Ascending aorta (tissue), 2 donors: ENCODE measurements at regions not wholly inside any gene's neighbourhood (a gene's known extent, or its start where the extent isn't known, plus 50 kb on each side); places are given as distances from the start of the nearest gene placed in this dataset.
A peak's percentile ranks its signal among the peaks of the same experiment; 100 is the strongest.

Experiments used
- DNase-seq, 2 donors: peaks; one replicate each; pipeline ENCODE4 v3.0.0-alpha.2; 2019; ENCODE audit warnings: low spot score in 2 of 2
- H3K27ac ChIP-seq, 2 donors: fragments of 200-600 bp; sonication (generic); one replicate each; pipeline ENCODE4 v1.5.1; 2016 to 2017; ENCODE audit warnings: mild to moderate bottlenecking in 1 of 2
- H3K27me3 ChIP-seq: fragments of 200-600 bp; sonication (generic); one replicate; pipeline ENCODE4 v1.5.1; 2017
- H3K36me3 ChIP-seq, 2 donors: fragments of 200-600 bp; sonication (generic); one replicate each; pipeline ENCODE4 v1.5.1; 2016
- H3K4me1 ChIP-seq, 2 donors: fragments of 200-600 bp; sonication (generic); one replicate each; pipeline ENCODE4 v1.5.1; 2016 to 2017; ENCODE audit warnings: mild to moderate bottlenecking in 1 of 2
- H3K4me3 ChIP-seq, 2 donors: fragments of 200-600 bp; sonication (generic); one replicate each; pipeline ENCODE4 v1.5.1; 2016 to 2017; ENCODE audit warnings: mild to moderate bottlenecking in 1 of 2
- H3K9me3 ChIP-seq, 2 donors: fragments of 200-600 bp; sonication (generic); one replicate each; pipeline ENCODE4 v1.5.1; 2016
- intact Hi-C: fragments of 100-400 bp; cut with DNase I; formaldehyde crosslinking; loops from one replicate; pipeline ENCODE4 v1.15.1; 2023
- TF ChIP-seq, protein P1 (sequence below), 3 experiments: fragments of 200-600 bp in 2 of 3; fragments of 450-650 bp in 1 of 3; sonication (generic) in 2 of 3; IDR thresholded peaks; one replicate each; pipeline ENCODE4 v1.5.1; 2016 to 2019; ENCODE audit warnings: antibody characterized with exemption in 3 of 3, mild to moderate bottlenecking in 1 of 3, moderate library complexity in 1 of 3

GRCh38 chr1:55708781-55709180 lies 493.6 kb upstream of the USP24 start:
- DNase-seq, result no peak
- TF ChIP-seq, protein P1, sequence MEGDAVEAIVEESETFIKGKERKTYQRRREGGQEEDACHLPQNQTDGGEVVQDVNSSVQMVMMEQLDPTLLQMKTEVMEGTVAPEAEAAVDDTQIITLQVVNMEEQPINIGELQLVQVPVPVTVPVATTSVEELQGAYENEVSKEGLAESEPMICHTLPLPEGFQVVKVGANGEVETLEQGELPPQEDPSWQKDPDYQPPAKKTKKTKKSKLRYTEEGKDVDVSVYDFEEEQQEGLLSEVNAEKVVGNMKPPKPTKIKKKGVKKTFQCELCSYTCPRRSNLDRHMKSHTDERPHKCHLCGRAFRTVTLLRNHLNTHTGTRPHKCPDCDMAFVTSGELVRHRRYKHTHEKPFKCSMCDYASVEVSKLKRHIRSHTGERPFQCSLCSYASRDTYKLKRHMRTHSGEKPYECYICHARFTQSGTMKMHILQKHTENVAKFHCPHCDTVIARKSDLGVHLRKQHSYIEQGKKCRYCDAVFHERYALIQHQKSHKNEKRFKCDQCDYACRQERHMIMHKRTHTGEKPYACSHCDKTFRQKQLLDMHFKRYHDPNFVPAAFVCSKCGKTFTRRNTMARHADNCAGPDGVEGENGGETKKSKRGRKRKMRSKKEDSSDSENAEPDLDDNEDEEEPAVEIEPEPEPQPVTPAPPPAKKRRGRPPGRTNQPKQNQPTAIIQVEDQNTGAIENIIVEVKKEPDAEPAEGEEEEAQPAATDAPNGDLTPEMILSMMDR (IDR thresholded peaks at IDR 0.05), result no peak
- no peak overlapping the region for H3K27ac ChIP-seq
- H3K36me3 ChIP-seq, result no peaks in the 10 kb centered on the region
- intact Hi-C loops, result no loop called here
- H3K27me3 ChIP-seq, result no peaks in the 10 kb centered on the region
- no peaks in the 10 kb centered on the region for H3K9me3 ChIP-seq
- H3K4me1 ChIP-seq, result no peaks in the 10 kb centered on the region
- H3K4me3 ChIP-seq, result no peak overlapping the region

DNA sequence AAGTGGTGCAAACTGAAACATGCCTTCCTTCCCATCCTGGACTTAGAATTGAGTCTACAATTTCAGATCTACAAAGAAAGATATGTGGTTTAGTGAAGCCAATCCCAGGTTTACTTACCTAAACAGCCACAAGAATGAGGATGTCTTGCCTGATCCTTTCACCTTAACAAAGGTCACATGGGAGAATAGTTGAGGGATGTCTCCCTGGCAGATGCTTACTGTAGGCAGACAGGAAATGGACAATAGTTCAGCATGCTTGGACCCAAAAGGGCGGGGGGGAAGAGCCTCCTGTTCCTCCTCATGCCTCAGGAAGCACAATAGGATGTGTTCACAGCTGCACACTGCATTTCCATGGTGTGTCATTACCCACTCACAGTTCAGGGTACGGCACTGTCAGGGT lies 492.7 kb upstream of the USP24 start:
- intact Hi-C loops, result no loop called here

GRCh38 chr1:55707196-55707595 lies 492.0 kb upstream of the USP24 start:
- Histone ChIP-seq H3K9me3 (no peaks in the 10 kb centered on the region), H3K27me3 (no peaks in the 10 kb centered on the region), H3K36me3 (no peaks in the 10 kb centered on the region), H3K4me3 (no peak overlapping the region), H3K27ac (no peak overlapping the region), H3K4me1 (no peaks in the 10 kb centered on the region)
- intact Hi-C loops, result no loop called here
- DNase-seq, result no peak
- TF ChIP-seq, protein P1 (IDR thresholded peaks at IDR 0.05), result no peak

More for the DNA sequence above, 492.7 kb upstream of the USP24 start:
- H3K27ac ChIP-seq, result no peak overlapping the region
- H3K4me1 ChIP-seq, result no peaks in the 10 kb centered on the region
- no peaks in the 10 kb centered on the region for H3K36me3 ChIP-seq
- TF ChIP-seq, protein P1 (IDR thresholded peaks at IDR 0.05), result no peak
- H3K9me3 ChIP-seq, result no peaks in the 10 kb centered on the region
- H3K4me3 ChIP-seq, result no peak overlapping the region
- no peaks in the 10 kb centered on the region for H3K27me3 ChIP-seq
- DNase-seq, result no peak

DNA sequence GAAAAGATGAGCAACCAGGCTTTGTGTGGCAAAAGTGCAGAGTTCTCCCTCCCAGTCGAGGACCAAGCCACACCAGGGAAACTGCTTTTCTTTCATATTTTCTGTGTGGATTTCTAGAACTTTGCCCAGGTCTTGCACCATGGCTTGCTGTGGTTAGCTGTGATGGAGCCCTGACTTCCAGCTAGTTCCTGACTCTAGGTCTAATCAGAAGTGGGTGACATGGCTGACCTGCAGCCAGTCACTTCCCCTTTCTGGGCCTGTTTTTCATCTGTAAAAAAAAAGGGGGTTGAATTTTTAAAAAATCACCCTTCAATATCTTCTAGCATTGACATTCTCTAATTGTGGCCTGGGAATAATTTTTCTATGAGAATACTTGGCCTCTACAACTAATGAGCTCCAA lies 491.2 kb upstream of the USP24 start:
- no peaks in the 10 kb centered on the region for H3K9me3 ChIP-seq
- H3K27ac ChIP-seq, result no peak overlapping the region
- intact Hi-C loops, result no loop called here
- H3K4me1 ChIP-seq, result no peaks in the 10 kb centered on the region
- H3K27me3 ChIP-seq, result no peaks in the 10 kb centered on the region
- H3K4me3 ChIP-seq, result no peak overlapping the region
- DNase-seq, result no peak
- TF ChIP-seq, protein P1 (IDR thresholded peaks at IDR 0.05), result no peak
- no peaks in the 10 kb centered on the region for H3K36me3 ChIP-seq

DNA sequence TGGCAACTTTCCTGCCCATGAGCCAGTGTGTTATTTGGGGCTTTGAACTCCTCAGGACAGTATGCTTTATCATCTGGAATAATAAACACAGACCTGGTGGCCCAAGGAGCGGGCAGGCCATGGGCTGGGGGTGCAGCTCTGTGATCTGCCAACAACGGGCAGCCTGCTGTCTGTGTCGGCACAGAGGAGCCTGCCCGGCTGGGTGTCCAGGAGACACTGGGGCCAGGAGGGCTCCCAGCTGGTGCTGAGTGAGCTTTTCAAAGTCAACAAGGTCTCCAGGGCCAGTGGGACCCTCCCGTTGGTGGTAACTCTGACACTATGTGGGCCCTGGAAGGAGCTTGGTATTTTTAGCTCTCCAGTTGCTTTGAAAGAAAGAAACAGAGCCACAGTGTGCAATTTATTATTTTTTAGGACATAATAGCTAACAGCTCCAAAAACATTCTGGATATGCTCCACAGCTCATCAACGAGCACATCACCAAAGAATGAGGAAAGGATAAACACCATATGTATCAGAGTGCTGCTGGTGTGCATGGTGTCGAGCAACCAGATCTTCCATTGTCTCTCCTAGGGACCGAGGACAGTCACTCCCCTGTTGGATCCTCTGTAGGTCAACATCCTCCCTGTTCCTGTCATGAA lies 488.7 kb upstream of the USP24 start:
- Histone ChIP-seq H3K9me3 (no peaks in the 10 kb centered on the region), H3K27me3 (no peaks in the 10 kb centered on the region), H3K4me3 (no peak overlapping the region), H3K27ac (no peak overlapping the region), H3K4me1 (no peaks in the 10 kb centered on the region), H3K36me3 (no peaks in the 10 kb centered on the region)
- TF ChIP-seq, protein P1 (IDR thresholded peaks at IDR 0.05), result no peak
- intact Hi-C loops, result no loop called here
- DNase-seq, result no peak

DNA sequence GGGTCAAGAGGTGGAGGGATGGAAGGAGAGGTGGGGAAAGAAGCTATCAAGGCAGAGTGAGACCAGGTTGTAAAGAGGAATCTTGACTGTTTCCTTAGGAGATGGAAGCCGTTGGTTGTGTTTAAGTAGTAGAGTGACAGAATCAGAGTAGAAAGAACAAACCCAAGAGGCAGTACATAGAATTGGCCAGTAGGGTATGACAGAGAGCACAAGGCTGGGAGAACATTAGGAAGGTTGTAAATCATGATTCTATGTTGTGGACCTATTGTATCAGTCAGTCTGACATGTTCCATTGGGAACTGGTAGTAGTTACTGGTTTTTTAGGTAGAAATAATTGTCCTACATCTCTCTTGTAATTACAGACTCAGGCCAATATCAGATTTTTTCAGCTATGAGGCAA lies 486.9 kb upstream of the USP24 start:
- H3K36me3 ChIP-seq, result no peaks in the 10 kb centered on the region
- H3K9me3 ChIP-seq, result no peaks in the 10 kb centered on the region
- intact Hi-C loops, result no loop called here
- TF ChIP-seq, protein P1 (IDR thresholded peaks at IDR 0.05), result peak in 2 of 3 experiments; percentile 31 to 38
- H3K4me1 ChIP-seq, result peaks cover 0 to under 1% of the 10 kb centered on the region in 2 donors
- H3K27me3 ChIP-seq, result no peaks in the 10 kb centered on the region
- no peak overlapping the region for H3K4me3 ChIP-seq
- DNase-seq, result no peak
- no peak overlapping the region for H3K27ac ChIP-seq
